Endodermal cell (in vitro differentiated cells): ENCODE measurements at regions not wholly inside any gene's neighbourhood (a gene's known extent, or its start where the extent isn't known, plus 50 kb on each side); places are given as distances from the start of the nearest gene placed in this dataset.

ENCODE experiments used
- DNase-seq: peaks from one replicate; pipeline ENCODE4 v3.0.0-alpha.2; 2017
- H3K27ac ChIP-seq: 2 replicates; pipeline ENCODE4 v1.5.1; 2013; ENCODE audit warnings: mild to moderate bottlenecking, low read depth, low read length, moderate library complexity
- H3K27me3 ChIP-seq: 2 replicates; pipeline ENCODE4 v1.6.1; 2013; ENCODE audit warnings: mild to moderate bottlenecking, low read length, moderate library complexity; ENCODE audit not compliant: insufficient read depth, control insufficient read depth, poor library complexity, severe bottlenecking
- H3K36me3 ChIP-seq: 2 replicates; pipeline ENCODE4 v1.7.0; 2013; ENCODE audit warnings: mild to moderate bottlenecking, low read length, moderate library complexity; ENCODE audit not compliant: control insufficient read depth, insufficient read depth
- H3K4me1 ChIP-seq: one replicate; pipeline ENCODE4 v1.7.0; 2013; ENCODE audit warnings: low read length; ENCODE audit not compliant: control insufficient read depth, insufficient read depth
- H3K4me3 ChIP-seq: 2 replicates; pipeline ENCODE4 v1.5.1; 2013; ENCODE audit warnings: mild to moderate bottlenecking, low read length, moderate library complexity
- H3K9ac ChIP-seq: 2 replicates; pipeline ENCODE4 v1.6.1; 2013; ENCODE audit warnings: mild to moderate bottlenecking, low read length, moderate library complexity; ENCODE audit not compliant: poor library complexity, severe bottlenecking; ENCODE audit errors: extremely low read depth
- H3K9me3 ChIP-seq: 2 replicates; pipeline ENCODE4 v1.6.1; 2013; ENCODE audit warnings: mild to moderate bottlenecking, low read length, moderate library complexity; ENCODE audit not compliant: control insufficient read depth
- H3K27ac Mint-ChIP-seq: 2 replicates; pipeline ENCODE4 v1.8.0; 2020; ENCODE audit warnings: mixed read lengths
- H3K27me3 Mint-ChIP-seq: 2 replicates; pipeline ENCODE4 v1.8.0; 2021; ENCODE audit warnings: mild to moderate bottlenecking, mixed read lengths; ENCODE audit not compliant: insufficient read depth
- H3K36me3 Mint-ChIP-seq: 2 replicates; pipeline ENCODE4 v1.8.0; 2020; ENCODE audit warnings: low read depth, mixed read lengths
- H3K4me1 Mint-ChIP-seq: 2 replicates; pipeline ENCODE4 v1.8.0; 2020; ENCODE audit warnings: mixed read lengths
- H3K4me3 Mint-ChIP-seq: 2 replicates; pipeline ENCODE4 v1.8.0; 2020; ENCODE audit warnings: mild to moderate bottlenecking, moderate library complexity, mixed read lengths
- H3K9me3 Mint-ChIP-seq: 2 replicates; pipeline ENCODE4 v1.8.0; 2020; ENCODE audit warnings: mild to moderate bottlenecking, mixed read lengths
- WGBS, 2 experiments: methylation state at CpG; one replicate each; pipeline versions ENCODE4 v1.1.5 to v1.1.7; 2013; ENCODE audit warnings: missing lambda C conversion rate in 2 of 2, mixed read lengths in 1 of 2; ENCODE audit not compliant: insufficient coverage in 1 of 2, insufficient read length in 1 of 2; 5-methylcytosine and 5-hydroxymethylcytosine counted together
- TF ChIP-seq, protein P1 (sequence below): fragments of 200-600 bp; sonication (generic); conservative IDR thresholded peaks from 2 replicates; pipeline ENCODE4 v1.5.0; 2021; ENCODE audit warnings: antibody characterized with exemption, mild to moderate bottlenecking

DNA sequence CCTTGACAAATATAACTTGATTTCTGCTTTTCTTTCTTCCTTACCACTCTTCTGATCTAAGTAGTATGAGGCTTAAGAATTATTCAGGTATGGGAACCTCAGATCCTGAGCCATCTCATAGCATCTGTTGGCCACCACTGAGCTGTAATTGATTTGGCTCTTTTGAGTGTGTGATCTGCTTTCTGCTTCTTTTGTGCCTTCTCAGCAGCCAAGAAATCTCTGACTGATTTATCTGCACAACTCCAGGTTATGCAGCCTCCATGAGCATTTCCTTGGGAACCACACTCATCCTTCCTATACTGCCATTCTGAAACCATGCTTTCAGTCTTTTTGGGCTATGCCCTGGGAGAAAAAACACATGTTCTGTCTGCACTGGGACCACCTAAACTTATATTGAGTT is 178.0 kb upstream of the FAM3C start:
- H3K4me3 Mint-ChIP-seq: no peak overlapping the region
- H3K4me1 ChIP-seq: no peaks in the 10 kb centered on the region
- peaks cover 12% of the 10 kb centered on the region for H3K9me3 Mint-ChIP-seq
- no peaks in the 10 kb centered on the region for H3K27me3 ChIP-seq
- peak overlapping the region; percentile 3 for H3K27ac ChIP-seq
- H3K36me3 Mint-ChIP-seq: peaks cover 3% of the 10 kb centered on the region
- TF ChIP-seq, protein P1, sequence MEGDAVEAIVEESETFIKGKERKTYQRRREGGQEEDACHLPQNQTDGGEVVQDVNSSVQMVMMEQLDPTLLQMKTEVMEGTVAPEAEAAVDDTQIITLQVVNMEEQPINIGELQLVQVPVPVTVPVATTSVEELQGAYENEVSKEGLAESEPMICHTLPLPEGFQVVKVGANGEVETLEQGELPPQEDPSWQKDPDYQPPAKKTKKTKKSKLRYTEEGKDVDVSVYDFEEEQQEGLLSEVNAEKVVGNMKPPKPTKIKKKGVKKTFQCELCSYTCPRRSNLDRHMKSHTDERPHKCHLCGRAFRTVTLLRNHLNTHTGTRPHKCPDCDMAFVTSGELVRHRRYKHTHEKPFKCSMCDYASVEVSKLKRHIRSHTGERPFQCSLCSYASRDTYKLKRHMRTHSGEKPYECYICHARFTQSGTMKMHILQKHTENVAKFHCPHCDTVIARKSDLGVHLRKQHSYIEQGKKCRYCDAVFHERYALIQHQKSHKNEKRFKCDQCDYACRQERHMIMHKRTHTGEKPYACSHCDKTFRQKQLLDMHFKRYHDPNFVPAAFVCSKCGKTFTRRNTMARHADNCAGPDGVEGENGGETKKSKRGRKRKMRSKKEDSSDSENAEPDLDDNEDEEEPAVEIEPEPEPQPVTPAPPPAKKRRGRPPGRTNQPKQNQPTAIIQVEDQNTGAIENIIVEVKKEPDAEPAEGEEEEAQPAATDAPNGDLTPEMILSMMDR: no peak
- no peak overlapping the region for H3K4me3 ChIP-seq
- H3K9me3 ChIP-seq: peaks cover 7% of the 10 kb centered on the region
- H3K27me3 Mint-ChIP-seq: no peaks in the 10 kb centered on the region
- DNase-seq: no peak
- no peaks in the 10 kb centered on the region for H3K36me3 ChIP-seq
- no peak overlapping the region for H3K9ac ChIP-seq
- H3K4me1 Mint-ChIP-seq: peaks cover 5% of the 10 kb centered on the region
- no peak overlapping the region for H3K27ac Mint-ChIP-seq

GRCh38 chr7:121572615-121573014 is 176.5 kb upstream of the FAM3C start:
- Mint-ChIP-seq H3K4me1 (peaks cover 5% of the 10 kb centered on the region), H3K27me3 (no peaks in the 10 kb centered on the region), H3K27ac (no peak overlapping the region), H3K4me3 (no peak overlapping the region), H3K9me3 (peaks cover 27% of the 10 kb centered on the region), H3K36me3 (peaks cover 12% of the 10 kb centered on the region)
- no peak overlapping the region for H3K27ac ChIP-seq
- DNase-seq: no peak
- H3K4me3 ChIP-seq: no peak overlapping the region
- H3K27me3 ChIP-seq: no peaks in the 10 kb centered on the region
- no peaks in the 10 kb centered on the region for H3K4me1 ChIP-seq
- no peak overlapping the region for H3K9ac ChIP-seq
- TF ChIP-seq, protein P1: no peak
- peaks cover 7% of the 10 kb centered on the region for H3K9me3 ChIP-seq
- no peaks in the 10 kb centered on the region for H3K36me3 ChIP-seq
- 93 to 100% methylated on average over 1 to 7 of the region's 7 CpGs for WGBS, 2 experiments

DNA sequence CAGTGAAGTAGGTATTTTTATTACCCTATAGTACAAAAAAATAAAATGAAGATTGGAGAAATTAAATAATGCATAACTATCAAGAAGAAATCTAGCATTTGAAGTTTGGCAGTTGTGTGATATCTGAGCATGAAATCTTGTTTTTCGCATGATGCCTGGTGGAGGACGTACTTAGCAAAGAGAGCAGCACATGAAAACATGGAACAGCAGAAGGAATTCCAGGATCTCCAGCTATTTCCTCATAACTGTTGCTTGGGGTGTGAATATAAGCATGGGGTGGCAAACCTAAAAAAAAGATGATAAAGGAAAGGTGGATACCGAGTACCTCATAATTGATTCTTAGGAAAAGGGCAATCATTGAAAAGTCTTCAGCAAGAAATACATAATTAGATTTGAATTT is 174.3 kb upstream of the FAM3C start:
- Mint-ChIP-seq H3K27ac (no peak overlapping the region), H3K4me1 (no peaks in the 10 kb centered on the region), H3K4me3 (no peak overlapping the region), H3K9me3 (peaks cover 33% of the 10 kb centered on the region), H3K36me3 (peaks cover 12% of the 10 kb centered on the region), H3K27me3 (no peaks in the 10 kb centered on the region)
- Histone ChIP-seq H3K27me3 (no peaks in the 10 kb centered on the region), H3K36me3 (no peaks in the 10 kb centered on the region), H3K4me1 (no peaks in the 10 kb centered on the region), H3K9me3 (peaks cover 7% of the 10 kb centered on the region), H3K27ac (no peak overlapping the region), H3K4me3 (no peak overlapping the region), H3K9ac (no peak overlapping the region)
- TF ChIP-seq, protein P1: no peak
- WGBS, 2 experiments: 94 to 100% methylated on average over 2 to 3 of the region's 3 CpGs
- no peak for DNase-seq
